ENCODE measurements at regions not wholly inside any gene's neighbourhood (a gene's known extent, or its start where the extent isn't known, plus 50 kb on each side); places are given as distances from the start of the nearest gene placed in this dataset.

- TF ChIP-seq, protein P1, sequence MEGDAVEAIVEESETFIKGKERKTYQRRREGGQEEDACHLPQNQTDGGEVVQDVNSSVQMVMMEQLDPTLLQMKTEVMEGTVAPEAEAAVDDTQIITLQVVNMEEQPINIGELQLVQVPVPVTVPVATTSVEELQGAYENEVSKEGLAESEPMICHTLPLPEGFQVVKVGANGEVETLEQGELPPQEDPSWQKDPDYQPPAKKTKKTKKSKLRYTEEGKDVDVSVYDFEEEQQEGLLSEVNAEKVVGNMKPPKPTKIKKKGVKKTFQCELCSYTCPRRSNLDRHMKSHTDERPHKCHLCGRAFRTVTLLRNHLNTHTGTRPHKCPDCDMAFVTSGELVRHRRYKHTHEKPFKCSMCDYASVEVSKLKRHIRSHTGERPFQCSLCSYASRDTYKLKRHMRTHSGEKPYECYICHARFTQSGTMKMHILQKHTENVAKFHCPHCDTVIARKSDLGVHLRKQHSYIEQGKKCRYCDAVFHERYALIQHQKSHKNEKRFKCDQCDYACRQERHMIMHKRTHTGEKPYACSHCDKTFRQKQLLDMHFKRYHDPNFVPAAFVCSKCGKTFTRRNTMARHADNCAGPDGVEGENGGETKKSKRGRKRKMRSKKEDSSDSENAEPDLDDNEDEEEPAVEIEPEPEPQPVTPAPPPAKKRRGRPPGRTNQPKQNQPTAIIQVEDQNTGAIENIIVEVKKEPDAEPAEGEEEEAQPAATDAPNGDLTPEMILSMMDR (IDR thresholded peaks at IDR 0.05): no peak
- TF ChIP-seq POLR2A (IDR thresholded peaks at IDR 0.05): no peak
Observed at GRCh38 chr3:113063126-113063894, 72.5 kb downstream of the GTPBP8 start.

Measured in esophagus squamous epithelium (tissue), 4 donors.